ENCODE measurements at regions not wholly inside any gene's neighbourhood (a gene's known extent, or its start where the extent isn't known, plus 50 kb on each side); places are given as distances from the start of the nearest gene placed in this dataset.
"Not testable (repeated sequence)": the region's sequence is repeated elsewhere in the genome, so short reads cannot be mapped to it uniquely, and the experiment has no call there.

DNA sequence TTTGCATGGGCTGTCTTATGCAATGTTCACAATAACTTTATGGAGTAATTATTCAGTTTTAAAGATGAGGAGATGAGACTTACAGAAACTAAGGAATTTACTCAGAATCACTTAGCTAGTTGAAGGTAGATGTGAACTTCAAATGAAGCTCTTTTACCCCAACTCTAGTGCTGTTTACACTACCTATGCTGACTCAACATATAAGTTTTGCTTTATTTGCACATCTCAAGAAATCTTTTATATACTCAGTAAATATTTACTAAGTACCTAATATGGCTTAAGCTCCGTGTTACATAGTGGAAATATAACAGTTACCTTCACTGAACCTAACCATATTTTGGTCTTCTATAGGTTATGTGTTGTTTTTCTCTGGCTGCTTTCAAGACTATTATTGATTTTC is 293.2 kb downstream of the ANXA1 start:
- no peaks in the 10 kb centered on the region for H3K4me1 ChIP-seq (ENCODE audit: control insufficient read depth in 2 of 2, insufficient read depth in 2 of 2, low read length in 2 of 2)
- intact Hi-C loops (cut with micrococcal nuclease) = no loop called here
- H3K27me3 ChIP-seq (replicated peaks in 1 of 4; ENCODE audit: control extremely low read depth in 1 of 4, control insufficient read depth in 3 of 4, insufficient read depth in 4 of 4, low read length in 3 of 4) = no peaks in the 10 kb centered on the region
- no peak overlapping the region for H3K4me3 Mint-ChIP-seq
- no peaks in the 10 kb centered on the region for H3K27me3 Mint-ChIP-seq
- ChIA-PET CTCF (no interaction called here), POLR2A (no interaction called here)
- no peaks in the 10 kb centered on the region for H3K79me2 ChIP-seq (ENCODE audit: control insufficient read depth, insufficient read depth, low read length)
- DNase-seq = no peak
- no peak overlapping the region for H3K27ac Mint-ChIP-seq
- no peak overlapping the region for H3K4me3 ChIP-seq (ENCODE audit: control extremely low read depth in 1 of 5, extremely low read depth in 1 of 5, insufficient read depth in 1 of 5, low read depth in 2 of 5, low read length in 4 of 5)
- no peaks in the 10 kb centered on the region for H3K36me3 ChIP-seq (replicated peaks in 1 of 2; ENCODE audit: control extremely low read depth in 1 of 2, control insufficient read depth in 1 of 2, extremely low read depth in 1 of 2, insufficient read depth in 2 of 2, low read length in 1 of 2)
- H3K9me3 Mint-ChIP-seq (ENCODE audit: insufficient read depth) = no peaks in the 10 kb centered on the region
- H3K9me3 ChIP-seq (ENCODE audit: control extremely low read depth in 1 of 3, control insufficient read depth in 2 of 3, insufficient read depth in 1 of 3, low read length in 2 of 3) = no peaks in the 10 kb centered on the region
- H2AFZ ChIP-seq (ENCODE audit: insufficient read depth, low read depth, low read length, poor library complexity, severe bottlenecking) = no peak overlapping the region
- WGBS (ENCODE audit: insufficient coverage) = no CpG with 5 or more reads among the region's 1 CpG
- H4K20me1 ChIP-seq (ENCODE audit: control insufficient read depth, insufficient read depth, low read length, poor library complexity, severe bottlenecking) = no peaks in the 10 kb centered on the region
- H3K4me2 ChIP-seq (replicated peaks; ENCODE audit: low read depth, low read length, poor library complexity, severe bottlenecking) = no peak overlapping the region
- no peak for ATAC-seq (ENCODE audit: low read depth)
- H3K27ac ChIP-seq (ENCODE audit: low read length in 2 of 2) = no peak overlapping the region
- H3K9ac ChIP-seq (ENCODE audit: low read length) = no peak overlapping the region
- no peaks in the 10 kb centered on the region for H3K4me1 Mint-ChIP-seq
- TF ChIP-seq, protein P1, sequence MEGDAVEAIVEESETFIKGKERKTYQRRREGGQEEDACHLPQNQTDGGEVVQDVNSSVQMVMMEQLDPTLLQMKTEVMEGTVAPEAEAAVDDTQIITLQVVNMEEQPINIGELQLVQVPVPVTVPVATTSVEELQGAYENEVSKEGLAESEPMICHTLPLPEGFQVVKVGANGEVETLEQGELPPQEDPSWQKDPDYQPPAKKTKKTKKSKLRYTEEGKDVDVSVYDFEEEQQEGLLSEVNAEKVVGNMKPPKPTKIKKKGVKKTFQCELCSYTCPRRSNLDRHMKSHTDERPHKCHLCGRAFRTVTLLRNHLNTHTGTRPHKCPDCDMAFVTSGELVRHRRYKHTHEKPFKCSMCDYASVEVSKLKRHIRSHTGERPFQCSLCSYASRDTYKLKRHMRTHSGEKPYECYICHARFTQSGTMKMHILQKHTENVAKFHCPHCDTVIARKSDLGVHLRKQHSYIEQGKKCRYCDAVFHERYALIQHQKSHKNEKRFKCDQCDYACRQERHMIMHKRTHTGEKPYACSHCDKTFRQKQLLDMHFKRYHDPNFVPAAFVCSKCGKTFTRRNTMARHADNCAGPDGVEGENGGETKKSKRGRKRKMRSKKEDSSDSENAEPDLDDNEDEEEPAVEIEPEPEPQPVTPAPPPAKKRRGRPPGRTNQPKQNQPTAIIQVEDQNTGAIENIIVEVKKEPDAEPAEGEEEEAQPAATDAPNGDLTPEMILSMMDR (IDR thresholded peaks at IDR 0.05) = no peak
- TF ChIP-seq EZH2 (IDR thresholded peaks at IDR 0.05; ENCODE audit: borderline replicate concordance, insufficient read depth, low read depth, low read length, poor library complexity, severe bottlenecking) = no peak

DNA sequence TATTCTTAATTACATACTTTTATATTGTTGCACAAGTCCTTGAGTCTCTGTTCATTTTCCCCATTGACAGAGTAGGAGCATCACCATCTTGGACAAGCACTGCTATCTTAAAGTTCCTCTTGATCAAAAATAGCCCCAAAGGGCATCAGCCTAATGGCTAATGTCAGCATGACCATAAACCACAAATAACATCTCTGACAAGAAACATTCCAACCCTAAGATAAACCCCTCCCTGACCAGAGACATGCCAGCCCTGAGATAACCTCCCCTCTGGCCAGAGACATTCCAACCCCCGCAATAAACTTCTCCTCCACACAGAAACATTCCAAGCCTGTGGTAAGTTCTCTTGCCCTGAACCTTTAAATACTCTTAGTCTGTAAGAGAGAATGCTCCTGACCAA is 293.7 kb downstream of the ANXA1 start:
- H3K4me1 ChIP-seq (ENCODE audit: control insufficient read depth in 2 of 2, insufficient read depth in 2 of 2, low read length in 2 of 2); H4K20me1 ChIP-seq (ENCODE audit: control insufficient read depth, insufficient read depth, low read length, poor library complexity, severe bottlenecking); DNase-seq; intact Hi-C loops (cut with micrococcal nuclease); CTCF ChIA-PET; H3K9me3 Mint-ChIP-seq (ENCODE audit: insufficient read depth); H3K79me2 ChIP-seq (ENCODE audit: control insufficient read depth, insufficient read depth, low read length); H3K9ac ChIP-seq (ENCODE audit: low read length); ATAC-seq (ENCODE audit: low read depth); H3K4me2 ChIP-seq (replicated peaks; ENCODE audit: low read depth, low read length, poor library complexity, severe bottlenecking); H3K36me3 ChIP-seq (replicated peaks in 1 of 2; ENCODE audit: control extremely low read depth in 1 of 2, control insufficient read depth in 1 of 2, extremely low read depth in 1 of 2, insufficient read depth in 2 of 2, low read length in 1 of 2); POLR2A ChIA-PET; H3K27ac ChIP-seq (ENCODE audit: low read length in 2 of 2); H3K27ac Mint-ChIP-seq; H3K4me3 ChIP-seq (ENCODE audit: control extremely low read depth in 1 of 5, extremely low read depth in 1 of 5, insufficient read depth in 1 of 5, low read depth in 2 of 5, low read length in 4 of 5); H3K9me3 ChIP-seq (ENCODE audit: control extremely low read depth in 1 of 3, control insufficient read depth in 2 of 3, insufficient read depth in 1 of 3, low read length in 2 of 3); H3K27me3 ChIP-seq (replicated peaks in 1 of 4; ENCODE audit: control extremely low read depth in 1 of 4, control insufficient read depth in 3 of 4, insufficient read depth in 4 of 4, low read length in 3 of 4); H3K4me3 Mint-ChIP-seq; H3K27me3 Mint-ChIP-seq; H3K4me1 Mint-ChIP-seq; H2AFZ ChIP-seq (ENCODE audit: insufficient read depth, low read depth, low read length, poor library complexity, severe bottlenecking): not testable (repeated sequence)
- WGBS (ENCODE audit: insufficient coverage) = no CpG with 5 or more reads among the region's 1 CpG
